CD4-positive, CD25-positive, alpha-beta regulatory T cell (primary cell): ENCODE measurements at regions not wholly inside any gene's neighbourhood (a gene's known extent, or its start where the extent isn't known, plus 50 kb on each side); places are given as distances from the start of the nearest gene placed in this dataset.

Experiments
- ATAC-seq, 2 donors: fragments of 150-1000 bp; cut with Tn5 transposase; one replicate each; pipeline ENCODE4 v1.10.0; 2021; ENCODE audit warnings: low read depth in 2 of 2, moderate number of reproducible peaks in 2 of 2, moderate library complexity in 1 of 2
- DNase-seq, 3 donors: peaks; one replicate each; pipeline versions ENCODE4 v3.0.0 to v3.0.0-alpha.2; 2012 to 2022; ENCODE audit warnings: mixed read lengths in 1 of 3
- H3K27ac ChIP-seq: one replicate; pipeline ENCODE4 v1.7.0; 2013; ENCODE audit warnings: mild to moderate bottlenecking, low read length; ENCODE audit not compliant: insufficient read depth, poor library complexity, severe bottlenecking
- H3K27me3 ChIP-seq: one replicate; pipeline ENCODE4 v1.7.0; 2013; ENCODE audit warnings: low read length; ENCODE audit not compliant: control insufficient read depth, insufficient read depth
- H3K36me3 ChIP-seq: one replicate; pipeline ENCODE4 v1.7.0; 2013; ENCODE audit warnings: mild to moderate bottlenecking, low read length, moderate library complexity; ENCODE audit not compliant: control insufficient read depth, insufficient read depth
- H3K4me1 ChIP-seq: 2 replicates; pipeline ENCODE4 v1.7.0; 2013; ENCODE audit warnings: mild to moderate bottlenecking, low read length; ENCODE audit not compliant: insufficient read depth, control insufficient read depth, poor library complexity, severe bottlenecking
- H3K4me3 ChIP-seq: one replicate; pipeline ENCODE4 v1.7.0; 2013; ENCODE audit warnings: low read depth, mild to moderate bottlenecking, low read length, moderate library complexity
- H3K9me3 ChIP-seq, 2 experiments: 1 replicate in 1 of 2; 2 replicates in 1 of 2; pipeline ENCODE4 v1.7.0; 2013; ENCODE audit warnings: low read length in 2 of 2, mild to moderate bottlenecking in 1 of 2, moderate library complexity in 1 of 2; ENCODE audit not compliant: control insufficient read depth in 2 of 2
- H3K27ac Mint-ChIP-seq, 3 donors: one replicate each; pipeline ENCODE4 v1.8.0; 2020 to 2022; ENCODE audit warnings: mild to moderate bottlenecking in 3 of 3, mixed read lengths in 3 of 3, moderate library complexity in 2 of 3
- H3K27me3 Mint-ChIP-seq: one replicate; pipeline ENCODE4 v1.8.0; 2022; ENCODE audit warnings: mild to moderate bottlenecking, mixed read lengths
- H3K36me3 Mint-ChIP-seq: one replicate; pipeline ENCODE4 v1.8.0; 2020; ENCODE audit warnings: mixed read lengths
- H3K4me1 Mint-ChIP-seq, 4 donors: one replicate each; pipeline ENCODE4 v1.8.0; 2020 to 2022; ENCODE audit warnings: mixed read lengths in 4 of 4, mild to moderate bottlenecking in 1 of 4
- H3K4me3 Mint-ChIP-seq, 4 donors: one replicate each; pipeline ENCODE4 v1.8.0; 2020 to 2022; ENCODE audit warnings: mild to moderate bottlenecking in 4 of 4, mixed read lengths in 4 of 4, moderate library complexity in 3 of 4
- H3K9me3 Mint-ChIP-seq, 7 donors: one replicate each; pipeline ENCODE4 v1.8.0; 2020 to 2022; ENCODE audit warnings: mixed read lengths in 7 of 7, mild to moderate bottlenecking in 3 of 7, moderate library complexity in 2 of 7

GRCh38 chr14:25666877-25667276, 616.9 kb upstream of the STXBP6 start:
- ATAC-seq: no peak
- H3K27ac ChIP-seq: no peak overlapping the region
- no peak overlapping the region for H3K4me3 ChIP-seq
- peaks cover 0 to 6% of the 10 kb centered on the region in 2 experiments for H3K9me3 ChIP-seq
- no peaks in the 10 kb centered on the region for H3K4me1 Mint-ChIP-seq
- no peaks in the 10 kb centered on the region for H3K27me3 Mint-ChIP-seq
- H3K9me3 Mint-ChIP-seq: peaks cover 0 to 32% (median 11%) of the 10 kb centered on the region in 7 donors
- no peaks in the 10 kb centered on the region for H3K36me3 Mint-ChIP-seq
- H3K4me1 ChIP-seq: no peaks in the 10 kb centered on the region
- H3K27ac Mint-ChIP-seq: no peak overlapping the region
- no peaks in the 10 kb centered on the region for H3K27me3 ChIP-seq
- DNase-seq: no peak
- H3K4me3 Mint-ChIP-seq: no peak overlapping the region
- H3K36me3 ChIP-seq: no peaks in the 10 kb centered on the region

GRCh38 chr14:25658988-25659387, 609.0 kb upstream of the STXBP6 start:
- peaks cover 2 to 3% of the 10 kb centered on the region in 2 experiments for H3K9me3 ChIP-seq
- no peak overlapping the region for H3K27ac ChIP-seq
- Mint-ChIP-seq H3K27ac (no peak overlapping the region), H3K4me3 (no peak overlapping the region), H3K27me3 (no peaks in the 10 kb centered on the region), H3K4me1 (no peaks in the 10 kb centered on the region), H3K9me3 (peaks cover 0 to 12% (median 6%) of the 10 kb centered on the region in 7 donors), H3K36me3 (no peaks in the 10 kb centered on the region)
- ATAC-seq (no peak), DNase-seq (no peak)
- H3K36me3 ChIP-seq: no peaks in the 10 kb centered on the region
- no peaks in the 10 kb centered on the region for H3K27me3 ChIP-seq
- no peak overlapping the region for H3K4me3 ChIP-seq
- H3K4me1 ChIP-seq: no peaks in the 10 kb centered on the region

DNA sequence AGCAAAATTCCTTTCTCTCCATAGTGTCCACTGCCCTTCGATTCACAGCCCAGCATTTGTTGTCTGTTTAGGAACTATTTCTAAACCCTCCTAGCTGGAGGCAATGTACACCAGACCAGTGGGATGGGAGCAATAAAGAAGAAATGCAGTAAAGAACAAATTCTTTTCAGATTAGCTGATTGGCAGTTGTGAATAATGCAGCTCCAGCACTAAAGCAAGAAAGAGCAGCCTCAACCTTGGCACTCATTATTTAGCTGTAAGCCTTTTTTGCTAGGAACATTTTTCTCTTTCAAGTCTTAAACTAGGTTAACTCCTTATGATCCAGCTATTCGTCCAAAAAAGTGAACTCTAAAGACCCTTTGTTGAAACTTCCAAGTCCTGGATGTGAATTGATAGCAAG, 580.5 kb upstream of the STXBP6 start:
- no peaks in the 10 kb centered on the region for H3K4me1 Mint-ChIP-seq
- no peak for ATAC-seq
- peaks cover 3 to 17% (median 8%) of the 10 kb centered on the region in 7 donors for H3K9me3 Mint-ChIP-seq

GRCh38 chr14:25628978-25629377, 579.0 kb upstream of the STXBP6 start:
- ATAC-seq: no peak
- H3K4me1 Mint-ChIP-seq: no peaks in the 10 kb centered on the region
- Histone ChIP-seq H3K36me3 (no peaks in the 10 kb centered on the region), H3K4me1 (no peaks in the 10 kb centered on the region), H3K27ac (no peak overlapping the region), H3K9me3 (peaks cover 0 to 7% of the 10 kb centered on the region in 2 experiments), H3K27me3 (no peaks in the 10 kb centered on the region), H3K4me3 (no peak overlapping the region)
- H3K27me3 Mint-ChIP-seq: no peaks in the 10 kb centered on the region
- H3K27ac Mint-ChIP-seq: no peak overlapping the region
- H3K9me3 Mint-ChIP-seq: peaks cover 3 to 11% (median 7%) of the 10 kb centered on the region in 7 donors
- no peak for DNase-seq
- H3K36me3 Mint-ChIP-seq: no peaks in the 10 kb centered on the region
- H3K4me3 Mint-ChIP-seq: no peak overlapping the region

More for the DNA sequence above, 580.5 kb upstream of the STXBP6 start:
- H3K4me3 Mint-ChIP-seq: no peak overlapping the region
- Histone ChIP-seq H3K36me3 (no peaks in the 10 kb centered on the region), H3K9me3 (peaks cover 0 to 7% of the 10 kb centered on the region in 2 experiments), H3K27me3 (no peaks in the 10 kb centered on the region), H3K4me3 (no peak overlapping the region), H3K4me1 (no peaks in the 10 kb centered on the region), H3K27ac (no peak overlapping the region)
- H3K27me3 Mint-ChIP-seq: no peaks in the 10 kb centered on the region
- no peaks in the 10 kb centered on the region for H3K36me3 Mint-ChIP-seq
- H3K27ac Mint-ChIP-seq: no peak overlapping the region
- DNase-seq: no peak

GRCh38 chr14:25628390-25628789, 578.4 kb upstream of the STXBP6 start:
- Mint-ChIP-seq H3K9me3 (peaks cover 3 to 11% (median 7%) of the 10 kb centered on the region in 7 donors), H3K36me3 (no peaks in the 10 kb centered on the region), H3K27me3 (no peaks in the 10 kb centered on the region), H3K27ac (no peak overlapping the region), H3K4me3 (no peak overlapping the region), H3K4me1 (no peaks in the 10 kb centered on the region)
- no peaks in the 10 kb centered on the region for H3K4me1 ChIP-seq
- H3K27ac ChIP-seq: no peak overlapping the region
- H3K27me3 ChIP-seq: no peaks in the 10 kb centered on the region
- no peak overlapping the region for H3K4me3 ChIP-seq
- ATAC-seq (no peak), DNase-seq (no peak)
- H3K36me3 ChIP-seq: no peaks in the 10 kb centered on the region
- H3K9me3 ChIP-seq: peaks cover 0 to 7% of the 10 kb centered on the region in 2 experiments

DNA sequence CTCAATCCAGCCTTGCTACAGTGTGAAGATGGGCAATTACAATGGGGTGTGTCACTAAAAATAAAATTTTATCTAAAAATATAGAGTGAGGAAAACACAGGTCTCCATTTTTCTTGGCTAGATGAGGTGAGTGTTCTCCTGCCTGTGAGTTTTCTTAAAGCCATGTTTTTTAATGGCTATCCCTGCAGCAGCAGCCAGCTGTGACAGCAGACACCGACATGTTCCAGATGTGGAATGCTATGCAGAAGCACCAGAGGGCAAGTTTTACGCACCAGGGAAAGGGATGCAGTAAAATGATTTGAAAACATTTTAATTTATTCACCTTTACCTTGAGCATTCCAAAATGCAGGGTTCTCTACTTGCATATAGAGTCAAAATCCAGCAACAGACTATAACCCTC, 577.0 kb upstream of the STXBP6 start:
- H3K4me1 ChIP-seq: no peaks in the 10 kb centered on the region
- Mint-ChIP-seq H3K4me1 (no peaks in the 10 kb centered on the region), H3K27ac (no peak overlapping the region), H3K36me3 (no peaks in the 10 kb centered on the region), H3K4me3 (no peak overlapping the region), H3K9me3 (peaks cover 3 to 11% (median 10%) of the 10 kb centered on the region in 7 donors), H3K27me3 (no peaks in the 10 kb centered on the region)
- no peak for ATAC-seq
- H3K4me3 ChIP-seq: no peak overlapping the region
- DNase-seq: no peak
- H3K27ac ChIP-seq: no peak overlapping the region
- peaks cover 0 to 7% of the 10 kb centered on the region in 2 experiments for H3K9me3 ChIP-seq
- no peaks in the 10 kb centered on the region for H3K27me3 ChIP-seq
- no peaks in the 10 kb centered on the region for H3K36me3 ChIP-seq

GRCh38 chr14:25622763-25623162, 572.8 kb upstream of the STXBP6 start:
- Histone ChIP-seq H3K4me1 (no peaks in the 10 kb centered on the region), H3K9me3 (peaks cover 0 to 4% of the 10 kb centered on the region in 2 experiments), H3K36me3 (no peaks in the 10 kb centered on the region), H3K27me3 (no peaks in the 10 kb centered on the region), H3K4me3 (no peak overlapping the region), H3K27ac (no peak overlapping the region)
- Mint-ChIP-seq H3K4me1 (no peaks in the 10 kb centered on the region), H3K27me3 (no peaks in the 10 kb centered on the region), H3K4me3 (no peak overlapping the region), H3K36me3 (no peaks in the 10 kb centered on the region), H3K9me3 (peaks cover 10 to 36% (median 17%) of the 10 kb centered on the region in 7 donors), H3K27ac (no peak overlapping the region)
- ATAC-seq (no peak), DNase-seq (no peak)

- Mint-ChIP-seq H3K9me3 (peaks cover 10 to 41% (median 17%) of the 10 kb centered on the region in 7 donors), H3K4me3 (no peak overlapping the region), H3K36me3 (no peaks in the 10 kb centered on the region), H3K4me1 (no peaks in the 10 kb centered on the region), H3K27ac (no peak overlapping the region), H3K27me3 (no peaks in the 10 kb centered on the region)
- peaks cover 2 to 10% of the 10 kb centered on the region in 2 experiments for H3K9me3 ChIP-seq
- no peak overlapping the region for H3K4me3 ChIP-seq
- H3K36me3 ChIP-seq: no peaks in the 10 kb centered on the region
- H3K27me3 ChIP-seq: no peaks in the 10 kb centered on the region
- DNase-seq (no peak), ATAC-seq (no peak)
- H3K4me1 ChIP-seq: no peaks in the 10 kb centered on the region
- H3K27ac ChIP-seq: no peak overlapping the region
These were observed 570.6 kb upstream of the STXBP6 start for GRCh38 chr14:25620515-25620914.
